CD14-positive monocyte (primary cell): ENCODE measurements at regions not wholly inside any gene's neighbourhood (a gene's known extent, or its start where the extent isn't known, plus 50 kb on each side); places are given as distances from the start of the nearest gene placed in this dataset.
A peak's percentile ranks its signal among the peaks of the same experiment; 100 is the strongest.

Experiments used
- DNase-seq, 3 donors: peaks; one replicate each; pipeline ENCODE4 v3.0.0-alpha.2; 2011 to 2022
- H2AFZ ChIP-seq: 2 replicates; pipeline ENCODE4 v1.6.0; 2012; ENCODE audit warnings: mild to moderate bottlenecking, low read depth, low read length, inconsistent platforms; ENCODE audit not compliant: insufficient read depth, poor library complexity, severe bottlenecking
- H3K27ac ChIP-seq, 2 donors: 1 replicate in 1 of 2; 2 replicates in 1 of 2; pipeline ENCODE4 v1.5.1; 2012 to 2013; ENCODE audit warnings: low read length in 2 of 2, control low read depth in 1 of 2, inconsistent platforms in 1 of 2, low read depth in 1 of 2, mild to moderate bottlenecking in 1 of 2
- H3K27me3 ChIP-seq, 2 donors: one replicate each; pipeline versions ENCODE4 v1.6.0 to v1.6.1; 2011 to 2013; ENCODE audit warnings: low read length in 2 of 2; ENCODE audit not compliant: control insufficient read depth in 2 of 2, insufficient read depth in 2 of 2
- H3K36me3 ChIP-seq, 2 donors: replicated peaks in 1 of 2; 1 replicate in 1 of 2; 2 replicates in 1 of 2; pipeline versions ENCODE4 v1.5.1 to v1.6.1; 2012 to 2013; ENCODE audit warnings: low read length in 2 of 2, control low read depth in 1 of 2, inconsistent platforms in 1 of 2, mild to moderate bottlenecking in 1 of 2; ENCODE audit not compliant: insufficient read depth in 2 of 2, control insufficient read depth in 1 of 2
- H3K4me1 ChIP-seq, 2 donors: 1 replicate in 1 of 2; 2 replicates in 1 of 2; pipeline versions ENCODE4 v1.5.1 to v1.6.1; 2012 to 2013; ENCODE audit warnings: low read length in 2 of 2, control low read depth in 1 of 2, inconsistent platforms in 1 of 2, mild to moderate bottlenecking in 1 of 2, moderate library complexity in 1 of 2; ENCODE audit not compliant: insufficient read depth in 2 of 2, control insufficient read depth in 1 of 2
- H3K4me2 ChIP-seq: replicated peaks from 2 replicates; pipeline ENCODE3; 2012; ENCODE audit warnings: low read length, moderate library complexity, mild to moderate bottlenecking; ENCODE audit not compliant: poor library complexity, severe bottlenecking; ENCODE audit errors: extremely low read depth
- H3K4me3 ChIP-seq, 3 experiments: fragments of 200-600 bp in 1 of 3; sonication (generic) in 1 of 3; replicated peaks in 1 of 3; 1 replicate in 2 of 3; 2 replicates in 1 of 3; pipeline ENCODE4 v1.5.1; 2011 to 2013; ENCODE audit warnings: low read length in 3 of 3, mild to moderate bottlenecking in 3 of 3, control low read depth in 2 of 3, low read depth in 2 of 3, inconsistent platforms in 1 of 3, moderate library complexity in 1 of 3
- H3K79me2 ChIP-seq: 2 replicates; pipeline ENCODE4 v1.6.0; 2012; ENCODE audit warnings: mild to moderate bottlenecking, control low read depth, inconsistent platforms, low read length, moderate library complexity; ENCODE audit not compliant: insufficient read depth
- H3K9ac ChIP-seq: 2 replicates; pipeline ENCODE4 v1.6.0; 2017; ENCODE audit warnings: low read length, mild to moderate bottlenecking; ENCODE audit not compliant: insufficient read depth, poor library complexity, severe bottlenecking
- H3K9me3 ChIP-seq, 2 donors: replicated peaks in 1 of 2; 1 replicate in 1 of 2; 2 replicates in 1 of 2; pipeline versions ENCODE4 v1.5.1 to v1.6.1; 2012 to 2013; ENCODE audit warnings: low read length in 2 of 2, control low read depth in 1 of 2; ENCODE audit not compliant: control insufficient read depth in 1 of 2, insufficient read depth in 1 of 2
- H4K20me1 ChIP-seq: 2 replicates; pipeline ENCODE4 v1.6.0; 2012; ENCODE audit warnings: mild to moderate bottlenecking, low read length, control low read depth, moderate library complexity; ENCODE audit not compliant: insufficient read depth
- H3K27ac Mint-ChIP-seq, 7 donors: one replicate each; pipeline ENCODE4 v1.8.0; 2020; ENCODE audit warnings: mild to moderate bottlenecking in 7 of 7, mixed read lengths in 7 of 7, moderate library complexity in 6 of 7, inconsistent platforms in 2 of 7
- H3K27me3 Mint-ChIP-seq, 3 donors: one replicate each; pipeline ENCODE4 v1.8.0; 2021 to 2022; ENCODE audit warnings: low read depth in 3 of 3, mild to moderate bottlenecking in 3 of 3, mixed read lengths in 3 of 3, moderate library complexity in 3 of 3, inconsistent platforms in 1 of 3
- H3K36me3 Mint-ChIP-seq, 2 donors: one replicate each; pipeline ENCODE4 v1.8.0; 2020; ENCODE audit warnings: mixed read lengths in 2 of 2, inconsistent platforms in 1 of 2, mild to moderate bottlenecking in 1 of 2
- H3K4me1 Mint-ChIP-seq: one replicate; pipeline ENCODE4 v1.8.0; 2020; ENCODE audit warnings: mild to moderate bottlenecking, mixed read lengths
- H3K4me3 Mint-ChIP-seq, 2 donors: one replicate each; pipeline ENCODE4 v1.8.0; 2020; ENCODE audit warnings: mild to moderate bottlenecking in 2 of 2, mixed read lengths in 2 of 2, moderate library complexity in 1 of 2
- H3K9me3 Mint-ChIP-seq, 7 donors: one replicate each; pipeline ENCODE4 v1.8.0; 2020 to 2022; ENCODE audit warnings: mixed read lengths in 7 of 7, mild to moderate bottlenecking in 6 of 7, moderate library complexity in 6 of 7, inconsistent platforms in 2 of 7
- WGBS: methylation state at CpG from one replicate; pipeline ENCODE4 v1.1.5; 2013; ENCODE audit warnings: missing lambda C conversion rate; ENCODE audit not compliant: insufficient coverage; 5-methylcytosine and 5-hydroxymethylcytosine counted together
- intact Hi-C, 2 donors: fragments of 100-400 bp; cut with micrococcal nuclease; formaldehyde crosslinking; loops; one replicate each; pipeline versions ENCODE4 v1.15.0 to v1.15.1; 2023
- TF ChIP-seq, protein P1 (sequence below): fragments of 200-600 bp; IDR thresholded peaks from one replicate; pipeline ENCODE4 v1.8.0; 2022; ENCODE audit warnings: antibody characterized with exemption, mild to moderate bottlenecking

- TF ChIP-seq, protein P1, sequence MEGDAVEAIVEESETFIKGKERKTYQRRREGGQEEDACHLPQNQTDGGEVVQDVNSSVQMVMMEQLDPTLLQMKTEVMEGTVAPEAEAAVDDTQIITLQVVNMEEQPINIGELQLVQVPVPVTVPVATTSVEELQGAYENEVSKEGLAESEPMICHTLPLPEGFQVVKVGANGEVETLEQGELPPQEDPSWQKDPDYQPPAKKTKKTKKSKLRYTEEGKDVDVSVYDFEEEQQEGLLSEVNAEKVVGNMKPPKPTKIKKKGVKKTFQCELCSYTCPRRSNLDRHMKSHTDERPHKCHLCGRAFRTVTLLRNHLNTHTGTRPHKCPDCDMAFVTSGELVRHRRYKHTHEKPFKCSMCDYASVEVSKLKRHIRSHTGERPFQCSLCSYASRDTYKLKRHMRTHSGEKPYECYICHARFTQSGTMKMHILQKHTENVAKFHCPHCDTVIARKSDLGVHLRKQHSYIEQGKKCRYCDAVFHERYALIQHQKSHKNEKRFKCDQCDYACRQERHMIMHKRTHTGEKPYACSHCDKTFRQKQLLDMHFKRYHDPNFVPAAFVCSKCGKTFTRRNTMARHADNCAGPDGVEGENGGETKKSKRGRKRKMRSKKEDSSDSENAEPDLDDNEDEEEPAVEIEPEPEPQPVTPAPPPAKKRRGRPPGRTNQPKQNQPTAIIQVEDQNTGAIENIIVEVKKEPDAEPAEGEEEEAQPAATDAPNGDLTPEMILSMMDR = no peak
- Mint-ChIP-seq H3K4me3 (peak overlapping the region in 1 of 2 donors; percentile 35), H3K27me3 (peaks cover 0 to 2% (median 0%) of the 10 kb centered on the region in 3 donors), H3K4me1 (peaks cover 29% of the 10 kb centered on the region), H3K36me3 (peaks cover 0 to 7% of the 10 kb centered on the region in 2 donors), H3K9me3 (peaks cover 0 to 8% (median 2%) of the 10 kb centered on the region in 7 donors), H3K27ac (peak overlapping the region in 1 of 7 donors; percentile 57)
- peak; percentile 5 to 7 (median 5) for DNase-seq
- intact Hi-C loops = no loop called here
- Histone ChIP-seq H3K9ac (no peak overlapping the region), H3K9me3 (no peaks in the 10 kb centered on the region), H2AFZ (no peak overlapping the region), H3K4me1 (peaks cover 9 to 13% of the 10 kb centered on the region in 2 donors), H3K27ac (peak overlapping the region in 1 of 2 donors; percentile 14), H3K79me2 (no peaks in the 10 kb centered on the region), H3K27me3 (no peaks in the 10 kb centered on the region), H4K20me1 (no peaks in the 10 kb centered on the region), H3K4me3 (peak overlapping the region in 1 of 3 experiments; percentile 18), H3K4me2 (peak overlapping the region; percentile 27), H3K36me3 (no peaks in the 10 kb centered on the region)
- no CpG with 5 or more reads among the region's 4 CpGs for WGBS
Observed at GRCh38 chrX:81355436-81355835, 153.5 kb downstream of the SH3BGRL start.

GRCh38 chrX:81367291-81367690 is 165.4 kb downstream of the SH3BGRL start:
- TF ChIP-seq, protein P1 = no peak
- no CpG with 5 or more reads among the region's 3 CpGs for whole genome bisulfite sequencing
- Mint-ChIP-seq H3K36me3 (no peaks in the 10 kb centered on the region), H3K4me1 (peaks cover 21% of the 10 kb centered on the region), H3K9me3 (peaks cover 0 to 2% (median 0%) of the 10 kb centered on the region in 7 donors), H3K27ac (peak overlapping the region in 6 of 7 donors; percentile 5 to 90 (median 37)), H3K27me3 (peaks cover 0 to 1% (median 0%) of the 10 kb centered on the region in 3 donors), H3K4me3 (no peak overlapping the region)
- H3K9ac ChIP-seq = no peak overlapping the region
- no peaks in the 10 kb centered on the region for H3K36me3 ChIP-seq
- H2AFZ ChIP-seq = no peak overlapping the region
- intact Hi-C loops = no loop called here
- H4K20me1 ChIP-seq = no peaks in the 10 kb centered on the region
- H3K4me1 ChIP-seq = peaks cover 19 to 28% of the 10 kb centered on the region in 2 donors
- no peaks in the 10 kb centered on the region for H3K79me2 ChIP-seq
- H3K27ac ChIP-seq = peak overlapping the region in 1 of 2 donors; percentile 53
- peak overlapping the region in 1 of 3 experiments; percentile 22 for H3K4me3 ChIP-seq
- peak in 2 of 3 donors; percentile 7 to 20 for DNase-seq
- H3K9me3 ChIP-seq = no peaks in the 10 kb centered on the region
- no peaks in the 10 kb centered on the region for H3K27me3 ChIP-seq
- peak overlapping the region; percentile 45 for H3K4me2 ChIP-seq
